CD14-positive monocyte (primary cell): ENCODE measurements at regions not wholly inside any gene's neighbourhood (a gene's known extent, or its start where the extent isn't known, plus 50 kb on each side); places are given as distances from the start of the nearest gene placed in this dataset.

Experiments used
- DNase-seq, 3 donors: peaks; one replicate each; pipeline ENCODE4 v3.0.0-alpha.2; 2011 to 2022
- H2AFZ ChIP-seq: 2 replicates; pipeline ENCODE4 v1.6.0; 2012; ENCODE audit warnings: mild to moderate bottlenecking, low read depth, low read length, inconsistent platforms; ENCODE audit not compliant: insufficient read depth, poor library complexity, severe bottlenecking
- H3K27ac ChIP-seq, 2 donors: 1 replicate in 1 of 2; 2 replicates in 1 of 2; pipeline ENCODE4 v1.5.1; 2012 to 2013; ENCODE audit warnings: low read length in 2 of 2, control low read depth in 1 of 2, inconsistent platforms in 1 of 2, low read depth in 1 of 2, mild to moderate bottlenecking in 1 of 2
- H3K27me3 ChIP-seq, 2 donors: one replicate each; pipeline versions ENCODE4 v1.6.0 to v1.6.1; 2011 to 2013; ENCODE audit warnings: low read length in 2 of 2; ENCODE audit not compliant: control insufficient read depth in 2 of 2, insufficient read depth in 2 of 2
- H3K36me3 ChIP-seq, 2 donors: replicated peaks in 1 of 2; 1 replicate in 1 of 2; 2 replicates in 1 of 2; pipeline versions ENCODE4 v1.5.1 to v1.6.1; 2012 to 2013; ENCODE audit warnings: low read length in 2 of 2, control low read depth in 1 of 2, inconsistent platforms in 1 of 2, mild to moderate bottlenecking in 1 of 2; ENCODE audit not compliant: insufficient read depth in 2 of 2, control insufficient read depth in 1 of 2
- H3K4me1 ChIP-seq, 2 donors: 1 replicate in 1 of 2; 2 replicates in 1 of 2; pipeline versions ENCODE4 v1.5.1 to v1.6.1; 2012 to 2013; ENCODE audit warnings: low read length in 2 of 2, control low read depth in 1 of 2, inconsistent platforms in 1 of 2, mild to moderate bottlenecking in 1 of 2, moderate library complexity in 1 of 2; ENCODE audit not compliant: insufficient read depth in 2 of 2, control insufficient read depth in 1 of 2
- H3K4me2 ChIP-seq: replicated peaks from 2 replicates; pipeline ENCODE3; 2012; ENCODE audit warnings: low read length, moderate library complexity, mild to moderate bottlenecking; ENCODE audit not compliant: poor library complexity, severe bottlenecking; ENCODE audit errors: extremely low read depth
- H3K4me3 ChIP-seq, 3 experiments: fragments of 200-600 bp in 1 of 3; sonication (generic) in 1 of 3; replicated peaks in 1 of 3; 1 replicate in 2 of 3; 2 replicates in 1 of 3; pipeline ENCODE4 v1.5.1; 2011 to 2013; ENCODE audit warnings: low read length in 3 of 3, mild to moderate bottlenecking in 3 of 3, control low read depth in 2 of 3, low read depth in 2 of 3, inconsistent platforms in 1 of 3, moderate library complexity in 1 of 3
- H3K79me2 ChIP-seq: 2 replicates; pipeline ENCODE4 v1.6.0; 2012; ENCODE audit warnings: mild to moderate bottlenecking, control low read depth, inconsistent platforms, low read length, moderate library complexity; ENCODE audit not compliant: insufficient read depth
- H3K9ac ChIP-seq: 2 replicates; pipeline ENCODE4 v1.6.0; 2017; ENCODE audit warnings: low read length, mild to moderate bottlenecking; ENCODE audit not compliant: insufficient read depth, poor library complexity, severe bottlenecking
- H3K9me3 ChIP-seq, 2 donors: replicated peaks in 1 of 2; 1 replicate in 1 of 2; 2 replicates in 1 of 2; pipeline versions ENCODE4 v1.5.1 to v1.6.1; 2012 to 2013; ENCODE audit warnings: low read length in 2 of 2, control low read depth in 1 of 2; ENCODE audit not compliant: control insufficient read depth in 1 of 2, insufficient read depth in 1 of 2
- H4K20me1 ChIP-seq: 2 replicates; pipeline ENCODE4 v1.6.0; 2012; ENCODE audit warnings: mild to moderate bottlenecking, low read length, control low read depth, moderate library complexity; ENCODE audit not compliant: insufficient read depth
- H3K27ac Mint-ChIP-seq, 7 donors: one replicate each; pipeline ENCODE4 v1.8.0; 2020; ENCODE audit warnings: mild to moderate bottlenecking in 7 of 7, mixed read lengths in 7 of 7, moderate library complexity in 6 of 7, inconsistent platforms in 2 of 7
- H3K27me3 Mint-ChIP-seq, 3 donors: one replicate each; pipeline ENCODE4 v1.8.0; 2021 to 2022; ENCODE audit warnings: low read depth in 3 of 3, mild to moderate bottlenecking in 3 of 3, mixed read lengths in 3 of 3, moderate library complexity in 3 of 3, inconsistent platforms in 1 of 3
- H3K36me3 Mint-ChIP-seq, 2 donors: one replicate each; pipeline ENCODE4 v1.8.0; 2020; ENCODE audit warnings: mixed read lengths in 2 of 2, inconsistent platforms in 1 of 2, mild to moderate bottlenecking in 1 of 2
- H3K4me1 Mint-ChIP-seq: one replicate; pipeline ENCODE4 v1.8.0; 2020; ENCODE audit warnings: mild to moderate bottlenecking, mixed read lengths
- H3K4me3 Mint-ChIP-seq, 2 donors: one replicate each; pipeline ENCODE4 v1.8.0; 2020; ENCODE audit warnings: mild to moderate bottlenecking in 2 of 2, mixed read lengths in 2 of 2, moderate library complexity in 1 of 2
- H3K9me3 Mint-ChIP-seq, 7 donors: one replicate each; pipeline ENCODE4 v1.8.0; 2020 to 2022; ENCODE audit warnings: mixed read lengths in 7 of 7, mild to moderate bottlenecking in 6 of 7, moderate library complexity in 6 of 7, inconsistent platforms in 2 of 7
- CTCF ChIP-seq: fragments of 200-600 bp; IDR thresholded peaks from one replicate; pipeline ENCODE4 v1.8.0; 2022; ENCODE audit warnings: antibody characterized with exemption, mild to moderate bottlenecking
- WGBS: methylation state at CpG from one replicate; pipeline ENCODE4 v1.1.5; 2013; ENCODE audit warnings: missing lambda C conversion rate; ENCODE audit not compliant: insufficient coverage; 5-methylcytosine and 5-hydroxymethylcytosine counted together
- intact Hi-C, 2 donors: fragments of 100-400 bp; cut with micrococcal nuclease; formaldehyde crosslinking; loops; one replicate each; pipeline versions ENCODE4 v1.15.0 to v1.15.1; 2023

- no peak for DNase-seq
- H3K4me3 ChIP-seq, result no peak overlapping the region
- H4K20me1 ChIP-seq, result no peaks in the 10 kb centered on the region
- peaks cover 0 to 4% of the 10 kb centered on the region in 2 donors for H3K9me3 ChIP-seq
- no peak overlapping the region for H2AFZ ChIP-seq
- no peaks in the 10 kb centered on the region for H3K36me3 ChIP-seq
- intact Hi-C loops, result no loop called here
- no peak overlapping the region for H3K9ac ChIP-seq
- Mint-ChIP-seq H3K36me3 (no peaks in the 10 kb centered on the region), H3K27ac (no peak overlapping the region), H3K4me1 (no peaks in the 10 kb centered on the region), H3K4me3 (no peak overlapping the region), H3K9me3 (peaks cover 0 to 3% (median 0%) of the 10 kb centered on the region in 7 donors), H3K27me3 (no peaks in the 10 kb centered on the region)
- H3K27ac ChIP-seq, result no peak overlapping the region
- no peak for TF ChIP-seq CTCF
- no CpG with 5 or more reads among the region's 4 CpGs for WGBS
- no peaks in the 10 kb centered on the region for H3K79me2 ChIP-seq
- no peaks in the 10 kb centered on the region for H3K4me1 ChIP-seq
- H3K4me2 ChIP-seq, result no peak overlapping the region
- H3K27me3 ChIP-seq, result no peaks in the 10 kb centered on the region
These were observed 56.9 kb downstream of the MAGEC1 start for GRCh38 chrX:141960578-141960977.
